H1 (cell line): ENCODE measurements at regions not wholly inside any gene's neighbourhood (a gene's known extent, or its start where the extent isn't known, plus 50 kb on each side); places are given as distances from the start of the nearest gene placed in this dataset.

Source experiments
- CTCF ChIA-PET: fragments of 300-600 bp; sonication (Branson Sonifier 250); formaldehyde crosslinking; loops from one replicate; lab custom pipeline; 2021; ENCODE audit not compliant: partially characterized antibody; lab: Charles Lee
- POLR2A ChIA-PET: fragments of 300-600 bp; sonication (Branson Sonifier 250); formaldehyde crosslinking; loops from one replicate; lab custom pipeline; 2021; ENCODE audit warnings: inconsistent platforms; ENCODE audit not compliant: partially characterized antibody; lab: Charles Lee
- DNase-seq, 2 experiments: peaks; one replicate each; pipeline versions ENCODE4 v3.0.0 to v3.0.0-alpha.2; 2010 to 2022; ENCODE audit warnings: low spot score in 2 of 2, low read depth in 1 of 2, mixed read lengths in 1 of 2
- FAIRE-seq: peaks from 2 replicates; lab custom pipeline; 2011; peaks lifted over from hg19 to GRCh38; lab: Jason Lieb, UNC
- H2AFZ ChIP-seq: 2 replicates; pipeline ENCODE4 v1.8.1; 2012; ENCODE audit warnings: low read length, inconsistent platforms
- H2AK5ac ChIP-seq: 2 replicates; pipeline ENCODE4 v1.6.1; 2013; ENCODE audit warnings: low read depth, low read length
- H2BK120ac ChIP-seq: replicated peaks from 2 replicates; pipeline ENCODE3; 2013; ENCODE audit warnings: low read depth, low read length, inconsistent platforms
- H2BK12ac ChIP-seq: 2 replicates; pipeline ENCODE4 v1.6.1; 2013; ENCODE audit warnings: low read depth, low read length
- H2BK15ac ChIP-seq: 2 replicates; pipeline ENCODE4 v1.6.1; 2013; ENCODE audit warnings: low read length
- H2BK20ac ChIP-seq: 2 replicates; pipeline ENCODE4 v1.6.1; 2013; ENCODE audit warnings: low read length
- H2BK5ac ChIP-seq: 2 replicates; pipeline ENCODE4 v1.6.1; 2013; ENCODE audit warnings: low read depth, low read length
- H3K14ac ChIP-seq: 2 replicates; pipeline ENCODE4 v1.6.1; 2013; ENCODE audit warnings: inconsistent platforms; ENCODE audit not compliant: insufficient read length
- H3K18ac ChIP-seq: 2 replicates; pipeline ENCODE4 v1.6.1; 2013; ENCODE audit warnings: low read length; ENCODE audit errors: extremely low read depth
- H3K23ac ChIP-seq: 2 replicates; pipeline ENCODE4 v1.6.1; 2013; ENCODE audit warnings: inconsistent platforms; ENCODE audit not compliant: insufficient read length
- H3K23me2 ChIP-seq: 2 replicates; pipeline ENCODE4 v1.6.1; 2013; ENCODE audit warnings: low read depth, low read length
- H3K27ac ChIP-seq: 2 replicates; pipeline ENCODE4 v1.6.1; 2011; ENCODE audit warnings: low read depth, low read length, inconsistent platforms
- H3K27me3 ChIP-seq, 4 experiments: replicated peaks in 1 of 4; 1 replicate in 1 of 4; 2 replicates in 3 of 4; pipeline versions ENCODE4 v1.6.1 to v1.8.1; 2011 to 2013; ENCODE audit warnings: low read length in 3 of 4, mild to moderate bottlenecking in 3 of 4, inconsistent platforms in 2 of 4, mixed read lengths in 2 of 4, moderate library complexity in 1 of 4; ENCODE audit not compliant: control insufficient read depth in 3 of 4, insufficient read depth in 3 of 4; ENCODE audit errors: extremely low read depth in 1 of 4
- H3K36me3 ChIP-seq, 4 experiments: 2 replicates each; pipeline versions ENCODE4 v1.6.1 to v1.8.1; 2011 to 2013; ENCODE audit warnings: mild to moderate bottlenecking in 4 of 4, low read length in 3 of 4, moderate library complexity in 2 of 4, control low read depth in 1 of 4, inconsistent platforms in 1 of 4; ENCODE audit not compliant: insufficient read depth in 4 of 4, control insufficient read depth in 2 of 4
- H3K4ac ChIP-seq: replicated peaks from 2 replicates; pipeline ENCODE3; 2013; ENCODE audit warnings: low read length, low read depth, mixed read lengths, inconsistent platforms; ENCODE audit not compliant: insufficient read length
- H3K4me1 ChIP-seq, 4 experiments: replicated peaks in 1 of 4; 1 replicate in 1 of 4; 2 replicates in 3 of 4; pipeline versions ENCODE4 v1.6.1 to v1.8.1; 2011 to 2013; ENCODE audit warnings: low read length in 3 of 4, inconsistent platforms in 2 of 4, mixed read lengths in 1 of 4; ENCODE audit not compliant: insufficient read depth in 4 of 4, control insufficient read depth in 3 of 4
- H3K4me2 ChIP-seq, 2 experiments: 2 replicates each; pipeline versions ENCODE4 v1.6.1 to v1.8.1; 2011 to 2013; ENCODE audit warnings: low read depth in 2 of 2, low read length in 2 of 2, control low read depth in 1 of 2, inconsistent platforms in 1 of 2, mild to moderate bottlenecking in 1 of 2; ENCODE audit not compliant: insufficient read depth in 1 of 2
- H3K4me3 ChIP-seq, 4 experiments: fragments of 200-600, 300-600 bp in 1 of 4; sonication (generic), shearing (Covaris generic), sonication (Bioruptor Twin) in 1 of 4; 2 replicates each; pipeline versions ENCODE4 v1.5.1 to v1.8.1; 2011 to 2016; ENCODE audit warnings: low read length in 4 of 4, low read depth in 3 of 4, control low read depth in 2 of 4, inconsistent platforms in 2 of 4, mild to moderate bottlenecking in 2 of 4, mixed read lengths in 1 of 4, moderate library complexity in 1 of 4; ENCODE audit not compliant: insufficient read depth in 2 of 4; ENCODE audit errors: extremely low read depth in 1 of 4
- H3K56ac ChIP-seq: replicated peaks from 2 replicates; pipeline ENCODE3; 2013; ENCODE audit warnings: low read depth, mild to moderate bottlenecking, mixed read lengths, low read length, inconsistent platforms; ENCODE audit not compliant: insufficient read length
- H3K79me1 ChIP-seq: 2 replicates; pipeline ENCODE4 v1.6.1; 2013; ENCODE audit warnings: low read depth, low read length, control low read depth
- H3K79me2 ChIP-seq, 2 experiments: 2 replicates each; pipeline versions ENCODE4 v1.6.1 to v1.8.1; 2012 to 2013; ENCODE audit warnings: low read length in 2 of 2, mild to moderate bottlenecking in 2 of 2, inconsistent platforms in 1 of 2; ENCODE audit not compliant: insufficient read depth in 2 of 2, control insufficient read depth in 1 of 2
- H3K9ac ChIP-seq, 4 experiments: replicated peaks in 1 of 4; 1 replicate in 1 of 4; 2 replicates in 3 of 4; pipeline versions ENCODE4 v1.6.1 to v1.8.1; 2011 to 2013; ENCODE audit warnings: low read depth in 3 of 4, low read length in 3 of 4, control low read depth in 2 of 4, mild to moderate bottlenecking in 2 of 4, moderate library complexity in 2 of 4, inconsistent platforms in 1 of 4; ENCODE audit errors: extremely low read depth in 1 of 4
- H3K9me3 ChIP-seq, 2 experiments: 2 replicates each; pipeline versions ENCODE4 v1.6.1 to v1.8.1; 2012 to 2013; ENCODE audit warnings: mild to moderate bottlenecking in 2 of 2, moderate library complexity in 2 of 2, control low read depth in 1 of 2, inconsistent platforms in 1 of 2, low read depth in 1 of 2, low read length in 1 of 2, mixed read lengths in 1 of 2; ENCODE audit not compliant: insufficient read depth in 2 of 2
- H4K20me1 ChIP-seq, 2 experiments: replicated peaks in 1 of 2; 2 replicates each; pipeline versions ENCODE3 to v1.8.1; 2011 to 2013; ENCODE audit warnings: inconsistent platforms in 2 of 2, low read length in 2 of 2, mild to moderate bottlenecking in 1 of 2; ENCODE audit not compliant: insufficient read depth in 2 of 2, control insufficient read depth in 1 of 2
- H4K5ac ChIP-seq: 2 replicates; pipeline ENCODE4 v1.6.1; 2013; ENCODE audit warnings: low read length, low read depth, mixed read lengths, inconsistent platforms; ENCODE audit not compliant: insufficient read length
- H4K8ac ChIP-seq: 2 replicates; pipeline ENCODE4 v1.8.0; 2013; ENCODE audit warnings: mild to moderate bottlenecking, moderate library complexity, low read length, inconsistent platforms; ENCODE audit not compliant: insufficient read depth; ENCODE audit errors: extremely low read depth
- H4K91ac ChIP-seq: replicated peaks from 2 replicates; pipeline ENCODE3; 2013; ENCODE audit warnings: low read length, mixed read lengths, inconsistent platforms; ENCODE audit not compliant: insufficient read length
- CBX5 ChIP-seq: fragments of 300-800, 300-1000 bp; sonication (generic); IDR thresholded peaks from 2 replicates; pipeline ENCODE4 v1.7.1; 2016; ENCODE audit warnings: antibody characterized with exemption, low read length, low read depth
- CBX8 ChIP-seq: fragments of 300-800, 300-1000 bp; sonication (generic); IDR thresholded peaks from 2 replicates; pipeline ENCODE4 v1.7.1; 2016; ENCODE audit warnings: low read depth, low read length, borderline replicate concordance
- CREB1 ChIP-seq: IDR thresholded peaks from 2 replicates; pipeline ENCODE4 v1.6.1; 2012; ENCODE audit warnings: inconsistent platforms
- GABPA ChIP-seq: IDR thresholded peaks from 2 replicates; pipeline ENCODE4 v1.6.1; 2011; ENCODE audit warnings: mild to moderate bottlenecking, low read length, moderate library complexity, borderline replicate concordance; ENCODE audit not compliant: insufficient read depth
- KDM4A ChIP-seq: IDR thresholded peaks from one replicate; pipeline ENCODE4 v1.7.1; 2012; ENCODE audit warnings: low read depth, mild to moderate bottlenecking, moderate library complexity, low read length, inconsistent platforms; ENCODE audit not compliant: severe bottlenecking
- KDM5A ChIP-seq: fragments of 200-600 bp; IDR thresholded peaks from 2 replicates; pipeline ENCODE4 v1.7.1; 2012; ENCODE audit warnings: mild to moderate bottlenecking, low read length, inconsistent platforms, mixed read lengths
- PHF8 ChIP-seq: fragments of 200-600 bp; sonication (generic); conservative IDR thresholded peaks from 2 replicates; pipeline ENCODE4 v1.7.1; 2012; ENCODE audit warnings: low read depth, mild to moderate bottlenecking, inconsistent platforms, low read length, moderate library complexity
- RBBP5 ChIP-seq: IDR thresholded peaks from 2 replicates; pipeline ENCODE4 v1.7.1; 2012; ENCODE audit warnings: low read depth, mild to moderate bottlenecking, inconsistent platforms, low read length, moderate library complexity, borderline replicate concordance
- RNF2 ChIP-seq: fragments of 200-900, 300-1000 bp; sonication (generic); IDR thresholded peaks from 2 replicates; pipeline ENCODE4 v1.7.1; 2016; ENCODE audit warnings: borderline replicate concordance, low read depth, mild to moderate bottlenecking, antibody characterized with exemption, low read length; ENCODE audit not compliant: poor library complexity, severe bottlenecking; ENCODE audit errors: missing control alignments
- SAP30 ChIP-seq: fragments of 300-600 bp; sonication (generic); IDR thresholded peaks from 2 replicates; pipeline ENCODE4 v1.7.1; 2012; ENCODE audit warnings: low read length, moderate library complexity, mild to moderate bottlenecking, inconsistent platforms; ENCODE audit not compliant: insufficient read depth, insufficient replicate concordance
- SIN3A ChIP-seq, 2 experiments: IDR thresholded peaks in 1 of 2; conservative IDR thresholded peaks in 1 of 2; 2 replicates each; pipeline ENCODE4 v1.6.1; 2011 to 2012; ENCODE audit warnings: low read length in 2 of 2, improper control_type of control experiment in 1 of 2, low read depth in 1 of 2, mild to moderate bottlenecking in 1 of 2
- SRF ChIP-seq: IDR thresholded peaks from 2 replicates; pipeline ENCODE4 v1.6.1; 2011; ENCODE audit warnings: mild to moderate bottlenecking, low read depth, low read length, moderate library complexity
- TAF1 ChIP-seq: IDR thresholded peaks from 2 replicates; pipeline ENCODE4 v1.6.1; 2011; ENCODE audit warnings: mild to moderate bottlenecking, low read depth, low read length
- WGBS, 2 experiments: shearing (Covaris generic) in 1 of 2; methylation state at CpG; one replicate each; pipeline versions ENCODE4 v1.1.6 to v1.1.7; 2013 to 2015; ENCODE audit warnings: low lambda C conversion rate in 2 of 2, mixed read lengths in 2 of 2, inconsistent platforms in 1 of 2, low coverage in 1 of 2, missing lambda C conversion rate in 1 of 2; ENCODE audit not compliant: insufficient replicate concordance in 2 of 2, insufficient coverage in 1 of 2, insufficient read length in 1 of 2; ENCODE audit errors: extremely low coverage in 1 of 2, missing lambda C conversion rate in 1 of 2; 5-methylcytosine and 5-hydroxymethylcytosine counted together
- TF ChIP-seq, protein P1 (sequence below): IDR thresholded peaks from 2 replicates; pipeline ENCODE4 v1.6.1; 2012; ENCODE audit warnings: inconsistent platforms

DNA sequence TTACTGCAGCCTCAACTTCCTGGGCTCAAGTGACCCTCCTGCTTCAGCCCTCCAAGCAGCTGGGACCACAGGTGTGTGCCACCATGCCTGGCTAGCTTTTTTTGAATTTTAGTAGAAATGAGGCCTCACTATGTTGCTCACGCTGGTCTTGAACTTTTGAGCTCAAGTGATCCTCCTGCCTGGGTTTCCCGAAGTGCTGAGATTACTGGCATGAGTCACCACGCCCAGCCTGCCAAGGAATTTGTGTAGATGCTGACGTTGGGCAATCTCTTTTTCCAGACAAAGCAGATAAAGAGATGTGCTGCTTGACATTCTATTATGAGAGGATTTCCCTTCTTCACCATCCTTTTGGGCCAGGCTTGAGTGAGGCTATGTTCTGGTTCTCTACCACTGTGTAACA is 254.5 kb upstream of the RPS6KA3 start:
- CTCF ChIA-PET: interaction anchor here (2.4 kb wide), 1 partner anchor 9 kb away, joined by 6 read pairs; no protein-coding TSS in a partner anchor
- no peak overlapping the region for H3K18ac ChIP-seq
- no peak overlapping the region for H3K4ac ChIP-seq
- no peak overlapping the region for H3K9ac ChIP-seq
- WGBS, 2 experiments: 100% methylated on average over 3 of the region's 4 CpGs; no CpG with 5 or more reads in 1 of the 2 experiments
- no peak overlapping the region for H2BK15ac ChIP-seq
- no peaks in the 10 kb centered on the region for H3K23me2 ChIP-seq
- H3K23ac ChIP-seq: no peak overlapping the region
- H3K4me2 ChIP-seq: no peak overlapping the region
- no peak overlapping the region for H3K14ac ChIP-seq
- H3K4me1 ChIP-seq: no peaks in the 10 kb centered on the region
- no peak overlapping the region for H2BK20ac ChIP-seq
- H2BK120ac ChIP-seq: no peak overlapping the region
- H3K27ac ChIP-seq: no peak overlapping the region
- POLR2A ChIA-PET: no interaction called here
- H3K79me2 ChIP-seq: no peaks in the 10 kb centered on the region
- no peaks in the 10 kb centered on the region for H4K20me1 ChIP-seq
- H3K36me3 ChIP-seq: no peaks in the 10 kb centered on the region
- H3K79me1 ChIP-seq: no peaks in the 10 kb centered on the region
- no peak overlapping the region for H2BK5ac ChIP-seq
- no peaks in the 10 kb centered on the region for H3K9me3 ChIP-seq
- no peak overlapping the region for H4K8ac ChIP-seq
- H3K4me3 ChIP-seq: no peak overlapping the region
- no peaks in the 10 kb centered on the region for H3K27me3 ChIP-seq
- H2AFZ ChIP-seq: no peak overlapping the region
- no peak overlapping the region for H2BK12ac ChIP-seq
- DNase-seq (no peak), FAIRE-seq (no peak)
- H2AK5ac ChIP-seq: no peak overlapping the region
- H4K5ac ChIP-seq: no peak overlapping the region
- no peak overlapping the region for H3K56ac ChIP-seq
- no peak overlapping the region for H4K91ac ChIP-seq
- TF ChIP-seq CBX5 (no peak), SRF (no peak), KDM4A (no peak), RNF2 (no peak), SAP30 (no peak), RBBP5 (no peak), CBX8 (no peak), KDM5A (no peak), TAF1 (no peak), GABPA (no peak), CREB1 (no peak), SIN3A (conservative IDR thresholded peaks at IDR 0.05 in 1 of 2, IDR thresholded peaks at IDR 0.05 in 1 of 2; ENCODE audit: low read depth in 1 of 2, low read length in 2 of 2) (no peak), PHF8 (no peak)
- TF ChIP-seq, protein P1, sequence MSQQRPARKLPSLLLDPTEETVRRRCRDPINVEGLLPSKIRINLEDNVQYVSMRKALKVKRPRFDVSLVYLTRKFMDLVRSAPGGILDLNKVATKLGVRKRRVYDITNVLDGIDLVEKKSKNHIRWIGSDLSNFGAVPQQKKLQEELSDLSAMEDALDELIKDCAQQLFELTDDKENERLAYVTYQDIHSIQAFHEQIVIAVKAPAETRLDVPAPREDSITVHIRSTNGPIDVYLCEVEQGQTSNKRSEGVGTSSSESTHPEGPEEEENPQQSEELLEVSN: no peak
